DMS53 (cell line): ENCODE measurements at regions not wholly inside any gene's neighbourhood (a gene's known extent, or its start where the extent isn't known, plus 50 kb on each side); places are given as distances from the start of the nearest gene placed in this dataset.

Source experiments
- DNase-seq: peaks from one replicate; lab custom pipeline; 2025; lab: John Stamatoyannopoulos, UW

- no peak for DNase-seq
Observed at GRCh38 chr15:97501291-97501690, 459.2 kb upstream of the ARRDC4 start.

- DNase-seq, result no peak
Observed at GRCh38 chr15:97502038-97502437, 458.5 kb upstream of the ARRDC4 start.

DNA sequence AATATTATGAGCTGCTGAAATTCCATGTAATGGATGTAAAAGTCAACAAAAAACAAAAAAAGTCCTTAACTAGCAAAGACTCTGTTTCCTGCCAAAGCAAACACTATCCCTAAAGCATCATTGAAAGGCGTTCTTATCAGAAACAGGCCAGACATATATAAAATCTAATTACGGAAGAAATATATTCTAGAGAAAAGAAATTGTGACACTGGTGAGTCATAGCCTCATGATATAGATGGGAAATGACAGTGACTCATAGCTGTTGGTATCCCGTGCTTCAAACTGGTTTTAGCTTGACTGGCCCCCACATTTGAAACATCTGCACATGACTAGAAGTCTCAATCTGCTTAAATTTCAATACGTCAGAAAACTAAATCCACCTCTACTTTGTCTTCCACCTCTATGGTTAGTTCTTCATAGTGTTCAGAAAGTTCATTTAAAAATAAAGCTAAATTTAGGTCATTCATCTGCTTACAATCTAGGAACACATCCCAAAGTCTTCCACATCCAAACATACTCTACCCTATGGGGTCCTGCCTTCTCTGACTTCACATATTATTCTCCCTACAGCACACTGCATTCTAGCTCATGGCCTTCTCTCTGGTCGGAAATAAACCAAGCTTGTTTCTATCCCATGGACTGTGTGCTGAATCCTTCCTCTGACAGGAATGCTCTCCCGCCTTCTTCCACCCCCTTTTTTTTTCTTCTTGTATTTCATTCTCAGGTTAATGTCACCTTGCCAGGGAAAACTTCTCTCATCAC is 456.3 kb upstream of the ARRDC4 start:
- DNase-seq, result peak; percentile 8

DNA sequence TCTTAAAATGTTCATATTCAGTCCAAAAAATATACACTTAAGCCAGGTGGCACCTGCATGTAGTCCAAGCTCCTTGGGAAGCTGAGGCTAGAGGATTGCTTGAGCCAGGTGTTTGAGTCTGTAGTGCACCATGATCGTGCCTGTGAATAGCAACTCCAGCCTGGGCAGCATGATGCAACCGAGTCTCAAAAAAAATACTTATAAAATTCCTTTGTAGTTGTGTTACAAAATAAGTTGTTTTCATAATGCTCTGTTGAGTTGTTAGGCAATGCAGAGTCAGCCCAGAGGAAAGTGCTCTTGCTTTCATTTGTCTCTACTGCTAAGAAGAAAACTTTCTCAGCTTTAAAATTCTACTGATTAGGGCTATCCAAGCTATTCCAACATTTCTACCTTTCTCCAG is 442.8 kb upstream of the ARRDC4 start:
- no peak for DNase-seq

- no peak for DNase-seq
Observed at GRCh38 chr15:97520689-97521088, 439.8 kb upstream of the ARRDC4 start.

- no peak for DNase-seq
Observed at GRCh38 chr15:97521381-97522285, 438.9 kb upstream of the ARRDC4 start.

GRCh38 chr15:97522347-97522746 is 438.2 kb upstream of the ARRDC4 start:
- no peak for DNase-seq

DNA sequence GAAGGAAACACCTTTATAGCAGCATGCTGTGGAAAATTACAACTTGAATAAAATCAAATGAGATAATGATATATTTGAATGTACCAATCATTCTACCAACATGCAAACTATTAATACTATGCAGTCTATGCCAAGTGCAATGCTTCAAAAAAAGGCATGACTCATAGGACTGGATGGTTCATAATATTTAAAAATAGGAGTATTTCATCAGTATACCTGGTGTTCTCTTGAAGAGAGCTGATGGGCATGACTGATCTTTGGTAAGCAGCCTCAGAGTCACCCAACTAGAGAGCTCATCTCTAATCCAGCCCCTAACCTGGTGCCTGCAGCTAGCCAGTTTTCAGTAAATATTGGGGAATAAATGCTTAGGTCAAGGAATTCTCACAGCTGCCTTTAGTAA is 434.7 kb upstream of the ARRDC4 start:
- DNase-seq, result no peak

DNA sequence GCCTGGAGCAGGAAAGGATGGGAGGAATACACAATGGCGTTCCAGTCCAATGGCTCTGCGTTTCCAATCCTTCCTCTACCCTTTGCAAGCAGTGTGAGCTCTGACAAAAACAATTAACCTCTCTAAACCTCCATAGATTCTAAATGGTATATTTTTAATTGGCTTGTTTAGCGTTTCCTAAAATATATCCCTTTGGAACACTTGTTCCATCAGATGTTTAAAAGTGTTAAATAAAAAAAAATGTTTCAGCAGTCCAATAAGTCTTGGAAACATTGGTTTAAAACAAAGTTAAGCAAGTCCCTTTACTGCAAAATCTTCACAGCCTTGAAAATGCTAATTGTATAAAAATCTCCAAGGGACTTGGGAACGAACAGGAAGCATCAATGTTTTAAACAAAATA is 432.3 kb upstream of the ARRDC4 start:
- no peak for DNase-seq

DNA sequence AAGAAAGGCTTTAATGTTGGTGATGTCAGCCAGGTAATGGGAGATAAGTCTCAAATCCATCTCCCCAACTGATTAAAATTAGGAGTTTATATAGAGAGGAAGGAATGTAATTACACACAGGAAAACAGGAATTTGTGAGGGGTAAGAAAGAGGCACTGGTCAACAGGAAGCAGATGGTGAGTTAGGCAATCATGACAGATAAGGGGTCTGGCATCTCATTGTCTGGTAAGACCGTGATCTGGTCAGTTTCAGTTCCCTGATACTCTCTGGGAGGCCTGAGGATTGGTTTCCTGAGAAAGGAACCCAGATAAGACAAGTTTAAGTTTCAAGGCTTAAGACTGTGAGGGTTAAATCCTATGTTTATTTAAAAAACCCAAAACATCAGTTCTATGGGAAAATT is 414.7 kb upstream of the ARRDC4 start:
- DNase-seq, result no peak

DNA sequence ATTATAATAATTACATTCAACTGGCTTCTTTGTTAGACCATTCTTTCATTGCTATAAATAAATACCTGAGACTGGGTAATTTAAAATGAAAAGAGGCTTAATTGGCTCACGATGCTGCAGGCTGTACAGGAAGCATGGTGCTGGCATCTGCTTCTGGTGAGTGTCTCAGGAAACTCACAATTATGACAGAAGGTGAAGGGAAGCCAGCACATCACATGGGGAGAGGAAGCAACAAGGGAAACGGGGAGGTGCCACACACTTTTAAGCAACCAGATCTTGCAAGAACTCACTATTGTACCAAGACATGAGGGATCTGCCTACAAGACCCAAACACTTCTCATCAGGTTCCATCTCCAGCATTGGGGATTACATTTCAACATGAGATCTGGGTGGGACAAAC is 413.1 kb upstream of the ARRDC4 start:
- DNase-seq, result no peak

- DNase-seq, result no peak
Observed at GRCh38 chr15:97561529-97561928, 399.0 kb upstream of the ARRDC4 start.

DNA sequence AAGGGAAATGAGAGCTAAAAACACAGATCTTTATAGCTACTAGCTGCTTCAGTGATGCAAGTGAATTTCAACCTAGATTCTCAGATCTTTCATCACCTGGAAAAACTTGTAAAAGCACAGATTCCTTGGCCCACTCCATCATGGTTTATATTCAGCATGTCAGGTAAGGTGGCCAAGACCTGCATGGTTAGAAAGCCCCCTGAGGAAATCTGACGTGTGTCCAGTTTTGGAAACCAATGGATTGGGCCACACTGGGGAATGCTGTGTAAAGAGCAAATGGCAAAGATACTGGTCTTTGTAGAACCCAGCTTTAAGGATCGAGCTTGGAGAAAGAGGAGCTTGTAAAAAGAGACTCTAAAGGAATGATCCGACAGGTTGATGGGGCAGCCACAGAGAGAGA is 397.0 kb upstream of the ARRDC4 start:
- DNase-seq, result no peak

- no peak for DNase-seq
Observed at GRCh38 chr15:97566961-97567360, 393.5 kb upstream of the ARRDC4 start.

GRCh38 chr15:97567411-97567810 is 393.1 kb upstream of the ARRDC4 start:
- DNase-seq, result no peak

GRCh38 chr15:97576929-97577645 is 383.4 kb upstream of the ARRDC4 start:
- DNase-seq, result no peak

DNA sequence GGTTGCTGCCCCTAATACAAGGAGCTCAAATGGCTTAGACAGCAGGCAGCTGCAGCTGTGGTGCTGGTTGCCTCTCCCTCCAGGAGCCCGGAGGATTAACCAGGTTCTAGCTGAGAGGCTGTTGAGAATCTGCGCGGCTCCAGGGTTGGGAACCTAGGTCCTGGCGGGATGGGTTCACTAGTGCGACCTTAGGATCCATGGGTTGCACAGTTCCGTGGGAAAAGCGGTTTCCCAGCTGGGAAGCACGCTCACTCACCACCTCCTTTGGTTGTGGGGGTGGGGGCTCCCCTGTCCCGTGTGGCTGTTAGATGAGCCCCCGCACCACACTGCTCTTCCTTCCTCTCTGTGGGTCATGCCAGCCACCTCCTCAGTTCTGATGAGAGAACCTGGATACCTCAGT is 375.1 kb upstream of the ARRDC4 start:
- DNase-seq, result no peak

GRCh38 chr15:97592778-97593177 is 367.7 kb upstream of the ARRDC4 start:
- DNase-seq, result no peak

- DNase-seq, result no peak
Observed at GRCh38 chr15:97597801-97598200, 362.7 kb upstream of the ARRDC4 start.

- no peak for DNase-seq
Observed at GRCh38 chr15:97598353-97598798, 362.1 kb upstream of the ARRDC4 start.

DNA sequence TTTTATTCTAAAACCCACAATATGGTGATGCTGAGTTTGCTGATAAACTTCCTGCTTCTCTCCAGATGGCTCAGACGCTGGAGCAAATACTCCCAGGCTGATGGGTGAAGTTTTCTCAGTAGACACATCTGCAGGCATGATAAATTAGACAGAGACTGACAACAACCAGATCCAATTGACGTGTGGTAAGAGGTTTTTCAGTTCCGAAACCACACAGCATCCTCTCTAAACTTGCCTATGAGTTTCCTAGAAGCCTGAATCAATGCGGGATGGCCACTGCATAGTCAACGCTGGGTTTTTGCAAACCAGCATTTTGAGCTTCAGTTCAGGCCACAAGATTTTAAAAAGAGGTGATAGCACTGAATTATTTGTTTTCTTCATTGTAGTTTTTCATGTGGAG is 360.3 kb upstream of the ARRDC4 start:
- no peak for DNase-seq

GRCh38 chr15:97604677-97605076 is 355.8 kb upstream of the ARRDC4 start:
- DNase-seq, result no peak

GRCh38 chr15:97615114-97615513 is 345.4 kb upstream of the ARRDC4 start:
- DNase-seq, result no peak
